GM12873 (cell line): ENCODE measurements at regions not wholly inside any gene's neighbourhood (a gene's known extent, or its start where the extent isn't known, plus 50 kb on each side); places are given as distances from the start of the nearest gene placed in this dataset.

Experiments used
- CTCF ChIP-seq: IDR thresholded peaks from 2 replicates; pipeline ENCODE4 v1.5.1; 2012; ENCODE audit warnings: low read depth, mild to moderate bottlenecking, moderate library complexity, low read length, control low read depth; ENCODE audit not compliant: insufficient read depth; ENCODE audit errors: missing control alignments

- no peak for TF ChIP-seq CTCF
These were observed 101.0 kb upstream of the TNS3 start for GRCh38 chr7:47682874-47683273.

- TF ChIP-seq CTCF = no peak
These were observed 99.4 kb upstream of the TNS3 start for GRCh38 chr7:47681249-47681810.

GRCh38 chr7:47678641-47679380 is 96.9 kb upstream of the TNS3 start:
- TF ChIP-seq CTCF = no peak

- no peak for TF ChIP-seq CTCF
These were observed 95.8 kb upstream of the TNS3 start for GRCh38 chr7:47677664-47678063.

GRCh38 chr7:47677093-47677492 is 95.2 kb upstream of the TNS3 start:
- TF ChIP-seq CTCF = no peak

- TF ChIP-seq CTCF = no peak
These were observed 91.1 kb upstream of the TNS3 start for GRCh38 chr7:47672977-47673381.

- TF ChIP-seq CTCF = no peak
These were observed 90.4 kb upstream of the TNS3 start for GRCh38 chr7:47672271-47672791.
